NT2/D1 (cell line): ENCODE measurements at regions not wholly inside any gene's neighbourhood (a gene's known extent, or its start where the extent isn't known, plus 50 kb on each side); places are given as distances from the start of the nearest gene placed in this dataset.

Experiments
- SUZ12 ChIP-seq: IDR thresholded peaks from 2 replicates; pipeline ENCODE4 v1.6.1; 2011; ENCODE audit not compliant: insufficient read length, insufficient read depth; ENCODE audit errors: extremely low read depth
- YY1 ChIP-seq: IDR thresholded peaks from 2 replicates; pipeline ENCODE4 v1.6.1; 2011; ENCODE audit not compliant: insufficient read length, insufficient read depth

DNA sequence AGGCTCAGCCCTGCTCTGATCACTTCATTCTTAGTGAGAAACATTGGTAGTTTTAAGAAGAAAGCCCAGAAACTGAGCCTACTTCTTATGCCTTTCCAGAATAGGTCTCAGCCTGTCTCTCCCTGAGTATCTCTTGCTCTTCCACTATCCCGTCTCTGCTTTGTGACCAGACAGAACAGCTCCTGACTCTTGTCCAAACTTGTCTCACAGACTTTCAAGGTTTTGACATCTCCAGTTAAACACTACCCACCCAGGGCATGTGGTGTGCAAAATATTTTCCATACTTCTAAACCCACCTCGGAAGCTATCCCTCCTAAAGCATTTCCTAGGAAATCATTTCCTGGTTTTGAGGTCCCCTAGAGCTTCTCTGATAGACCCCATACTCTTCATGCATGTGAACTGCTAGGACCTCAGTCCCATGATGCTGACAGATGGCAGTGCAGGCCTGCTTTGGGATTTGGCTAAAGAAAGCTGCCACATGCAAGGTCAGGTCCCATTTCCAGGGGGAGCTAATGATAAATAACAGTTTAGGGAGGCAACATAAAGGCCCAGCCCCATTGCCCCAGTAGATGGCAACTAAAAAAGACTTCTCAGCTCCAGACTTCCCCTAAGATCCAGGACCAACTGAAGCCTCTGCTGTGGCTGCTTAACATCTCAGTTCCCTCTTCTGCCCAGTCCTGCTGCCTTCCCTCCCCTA lies 211.5 kb downstream of the MED10 start:
- no peak for TF ChIP-seq YY1
- TF ChIP-seq SUZ12 = no peak
